ENCODE measurements at regions not wholly inside any gene's neighbourhood (a gene's known extent, or its start where the extent isn't known, plus 50 kb on each side); places are given as distances from the start of the nearest gene placed in this dataset.

GRCh38 chr12:87329076-87329863 is 699.9 kb downstream of the C12orf50 start:
- no peak for DNase-seq

GRCh38 chr12:87323369-87323768 is 705.8 kb downstream of the C12orf50 start:
- DNase-seq = no peak

DNA sequence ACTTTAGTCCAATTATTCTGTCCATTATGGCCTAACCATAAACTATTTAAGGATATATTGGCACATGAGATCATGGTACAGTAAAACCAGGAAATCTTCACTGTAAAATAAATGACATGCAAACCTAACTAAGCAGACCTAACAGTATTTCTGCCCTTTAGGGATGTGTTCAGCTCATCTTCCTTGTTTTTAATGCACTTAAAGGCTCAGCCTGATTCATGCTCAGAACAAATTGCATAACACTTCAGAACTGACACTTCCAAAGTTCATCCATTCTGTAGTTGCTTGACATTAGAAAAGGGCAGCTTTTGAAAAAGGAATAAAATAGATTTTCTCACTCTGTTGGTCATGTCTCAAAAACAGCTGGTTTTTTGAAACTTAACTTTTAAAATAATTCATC is 708.5 kb downstream of the C12orf50 start:
- no peak for DNase-seq

DNA sequence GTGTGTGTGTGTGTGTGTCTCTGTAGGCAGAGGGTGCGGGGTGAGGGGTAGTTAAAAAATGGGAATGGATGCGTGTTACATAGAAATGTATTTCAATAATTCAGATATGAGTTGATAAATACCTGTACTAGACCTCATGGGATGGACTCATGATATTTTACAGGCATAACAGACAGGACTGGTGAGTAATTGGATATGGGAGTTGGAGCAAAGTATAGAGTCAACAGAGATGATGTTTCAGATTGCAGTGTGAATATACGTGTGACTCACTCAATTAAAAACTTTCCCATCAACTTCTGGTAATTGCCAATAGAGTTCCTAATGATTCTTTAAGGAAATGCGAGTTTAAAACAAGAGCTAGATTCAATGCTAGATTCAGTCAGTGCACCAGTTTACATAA is 711.9 kb downstream of the C12orf50 start:
- DNase-seq = no peak

DNA sequence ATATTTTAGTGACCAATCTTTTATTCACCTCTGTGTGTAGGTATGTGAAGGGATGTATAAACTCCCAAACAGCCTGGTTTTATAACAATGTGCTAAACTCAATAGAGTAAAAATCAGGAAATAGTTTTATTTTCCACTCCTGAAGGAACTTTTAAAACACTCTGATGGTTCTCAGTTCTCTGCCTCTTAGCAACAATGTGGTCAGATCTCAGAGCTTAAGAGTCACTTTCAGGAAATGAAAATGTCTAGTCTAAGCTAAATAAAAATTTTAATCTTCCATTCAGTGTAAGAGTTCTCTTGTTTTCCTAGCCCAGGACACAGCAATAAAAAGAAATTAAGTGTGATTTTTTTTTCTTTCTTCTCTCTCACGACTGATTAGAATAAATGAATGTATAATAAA is 718.0 kb downstream of the C12orf50 start:
- DNase-seq = no peak

- no peak for DNase-seq
These were observed 719.1 kb downstream of the C12orf50 start for GRCh38 chr12:87310126-87310525.

- no peak for DNase-seq
These were observed 723.7 kb downstream of the C12orf50 start for GRCh38 chr12:87305481-87305880.

DNA sequence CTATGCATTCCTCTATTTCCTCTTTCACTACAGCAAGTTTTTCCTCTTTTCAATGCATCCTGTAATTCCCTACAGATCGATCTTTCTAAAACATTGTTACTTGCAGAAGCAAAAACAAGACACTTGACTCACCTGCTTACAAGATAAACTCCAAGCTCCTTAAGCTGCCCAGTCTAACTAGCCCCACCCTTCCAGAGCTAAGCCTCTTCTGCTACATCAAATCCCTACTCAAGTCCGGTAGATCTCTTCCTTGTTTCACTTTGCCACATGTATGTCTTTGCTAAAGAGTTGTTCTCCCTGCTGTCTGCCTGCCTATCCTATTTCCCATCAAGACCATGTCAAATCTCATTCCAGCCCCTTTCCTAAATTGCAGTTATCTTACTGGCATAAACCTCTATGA is 724.8 kb downstream of the C12orf50 start:
- no peak for DNase-seq

- no peak for DNase-seq
These were observed 725.7 kb downstream of the C12orf50 start for GRCh38 chr12:87303396-87304012.

DNA sequence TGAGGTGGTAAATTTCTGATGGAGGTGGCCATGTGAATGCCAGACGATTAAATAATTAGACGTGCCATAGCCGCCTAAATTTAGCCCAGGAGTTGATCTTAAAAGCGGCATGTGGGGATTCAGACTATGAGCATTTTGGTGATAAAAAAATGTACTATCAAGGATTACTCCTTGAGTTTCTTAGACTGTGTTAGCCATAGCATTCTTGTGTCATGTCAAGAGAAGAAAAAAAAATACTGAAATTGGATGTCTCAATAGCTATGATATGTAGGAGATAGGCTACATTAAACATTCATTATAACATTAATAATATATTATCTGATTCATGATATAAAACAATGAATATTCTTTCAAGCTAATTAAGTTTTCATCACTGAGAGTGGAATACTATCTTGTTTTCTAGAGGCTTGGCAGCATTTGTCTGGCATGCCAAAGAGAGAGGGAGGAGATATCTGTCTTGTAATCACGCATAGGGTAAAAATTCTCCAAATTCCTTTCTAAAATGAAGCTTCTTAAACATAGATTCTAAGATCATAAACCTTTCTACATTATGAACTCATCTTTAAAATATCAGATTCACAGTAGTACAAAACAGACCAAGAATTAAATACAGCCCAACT is 727.0 kb downstream of the C12orf50 start:
- no peak for DNase-seq

- no peak for DNase-seq
These were observed 738.7 kb downstream of the C12orf50 start for GRCh38 chr12:87290505-87290904.

- no peak for DNase-seq
These were observed 745.3 kb downstream of the C12orf50 start for GRCh38 chr12:87283886-87284285.

DNA sequence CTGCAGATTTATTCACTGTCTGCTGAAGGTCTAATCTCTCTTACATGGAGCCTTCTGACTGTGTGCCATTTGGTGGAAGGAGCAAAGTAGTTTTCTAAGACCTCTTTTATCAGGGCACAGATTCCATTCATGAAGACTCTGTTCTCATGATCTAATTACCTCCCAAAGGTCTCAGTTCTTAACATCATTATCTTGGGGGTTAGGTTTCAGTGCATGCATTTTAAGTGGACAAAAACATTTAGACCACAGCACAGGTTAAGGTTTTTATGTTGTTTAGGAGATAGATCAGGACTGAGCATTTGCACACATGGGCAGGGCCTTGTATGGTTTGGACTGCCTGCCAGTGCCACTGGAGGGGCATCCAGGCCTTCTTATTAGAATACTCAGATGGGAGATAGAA is 746.1 kb downstream of the C12orf50 start:
- no peak for DNase-seq

GRCh38 chr12:87280893-87281292 is 748.3 kb downstream of the C12orf50 start:
- DNase-seq = no peak

GRCh38 chr12:87280356-87280755 is 748.8 kb downstream of the C12orf50 start:
- DNase-seq = no peak

- no peak for DNase-seq
These were observed 754.5 kb downstream of the C12orf50 start for GRCh38 chr12:87274594-87275245.

DNA sequence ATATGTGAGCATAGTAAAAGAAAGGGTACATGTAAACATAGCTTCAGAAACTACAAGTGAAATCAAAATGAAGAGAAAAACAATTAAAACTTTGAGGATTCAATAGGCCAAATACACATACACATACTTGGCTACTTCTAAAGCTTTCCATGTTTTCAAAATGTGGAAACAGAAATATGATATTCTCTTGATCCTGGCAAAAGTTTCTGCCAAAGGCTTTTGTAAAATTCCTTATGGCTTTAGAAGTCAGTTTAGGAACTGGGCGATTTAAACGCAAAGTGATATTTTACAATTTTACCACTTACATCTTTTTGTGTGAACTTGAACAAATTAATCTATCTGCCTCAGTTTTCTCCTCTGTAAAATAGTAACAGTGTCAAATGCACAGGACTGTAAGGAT is 756.4 kb downstream of the C12orf50 start:
- DNase-seq = no peak

GRCh38 chr12:87270919-87271318 is 758.3 kb downstream of the C12orf50 start:
- no peak for DNase-seq

GRCh38 chr12:87266305-87266704 is 762.9 kb downstream of the C12orf50 start:
- DNase-seq = no peak

GRCh38 chr12:87259391-87259790 is 769.8 kb downstream of the C12orf50 start:
- DNase-seq = no peak

- DNase-seq = no peak
These were observed 774.7 kb downstream of the C12orf50 start for GRCh38 chr12:87254381-87255030.

DNA sequence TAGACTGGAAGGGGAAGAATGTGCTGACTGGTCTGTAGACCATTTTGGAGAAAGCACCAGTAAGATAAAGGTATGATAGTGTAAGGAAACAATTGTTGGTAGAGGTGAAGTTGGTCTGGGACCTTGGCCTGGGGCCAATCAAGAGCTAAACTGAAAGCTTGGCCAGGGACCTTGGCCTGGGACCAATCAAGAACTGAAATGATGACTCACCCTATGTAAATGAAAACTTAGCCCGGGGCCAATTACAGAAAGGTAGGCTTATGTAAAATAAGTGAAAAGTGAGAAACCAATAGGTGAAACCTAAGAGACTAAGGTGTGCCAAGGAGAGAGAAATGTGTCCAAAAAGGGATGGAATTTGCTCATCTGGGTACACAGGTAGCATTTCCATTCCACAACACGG is 776.0 kb downstream of the C12orf50 start:
- no peak for DNase-seq

- DNase-seq = no peak
These were observed 782.5 kb downstream of the C12orf50 start for GRCh38 chr12:87246726-87247125.
